ENCODE measurements at regions not wholly inside any gene's neighbourhood (a gene's known extent, or its start where the extent isn't known, plus 50 kb on each side); places are given as distances from the start of the nearest gene placed in this dataset.

DNA sequence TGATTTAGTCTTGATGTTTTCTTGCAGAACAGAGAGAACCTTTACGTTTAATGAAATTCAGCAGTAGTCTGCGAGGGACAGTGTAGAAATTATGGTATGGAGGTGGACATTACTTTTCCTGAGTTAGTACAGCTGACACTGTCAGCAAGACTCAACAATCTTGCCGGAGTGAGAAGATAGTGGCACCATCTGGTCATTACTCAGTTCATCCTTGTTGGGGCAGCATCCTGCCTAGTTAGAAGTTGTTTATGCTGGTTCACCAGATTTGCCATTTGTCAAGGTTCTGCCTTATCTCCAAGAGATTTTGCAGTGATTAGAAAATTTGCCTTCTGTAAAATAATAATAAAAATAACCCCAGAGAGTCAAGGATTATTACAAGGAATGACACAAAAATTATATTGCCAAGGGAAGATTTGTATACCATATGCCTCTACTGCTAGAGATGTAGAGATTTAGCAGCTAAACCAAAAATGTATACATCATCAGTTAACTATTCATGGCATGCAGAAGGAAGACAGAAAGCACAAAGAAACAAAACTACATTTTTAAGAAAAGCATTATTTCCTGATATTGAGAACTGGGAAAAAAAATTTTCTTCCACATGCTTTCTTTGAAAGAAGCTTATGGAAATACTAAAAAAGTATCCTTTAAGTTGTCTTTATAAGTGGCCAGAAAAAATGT is 1967.4 kb downstream of the NCAM2 start:
- Histone ChIP-seq H3K14ac (ENCODE audit: insufficient read length) (no peak overlapping the region), H3K56ac (replicated peaks; ENCODE audit: insufficient read length, low read depth, low read length) (no peak overlapping the region), H3K4me2 (ENCODE audit: insufficient read depth in 1 of 2, low read depth in 2 of 2, low read length in 2 of 2) (no peak overlapping the region), H3K4ac (replicated peaks; ENCODE audit: insufficient read length, low read depth, low read length) (no peak overlapping the region), H3K18ac (ENCODE audit: extremely low read depth, low read length) (no peak overlapping the region), H2AK5ac (ENCODE audit: low read depth, low read length) (no peak overlapping the region), H2BK5ac (ENCODE audit: low read depth, low read length) (no peak overlapping the region), H2BK12ac (ENCODE audit: low read depth, low read length) (no peak overlapping the region), H2AFZ (ENCODE audit: low read length) (no peak overlapping the region), H3K79me1 (ENCODE audit: low read depth, low read length) (no peaks in the 10 kb centered on the region), H3K4me1 (replicated peaks in 1 of 4; ENCODE audit: control insufficient read depth in 3 of 4, insufficient read depth in 4 of 4, low read length in 3 of 4) (no peaks in the 10 kb centered on the region), H3K4me3 (ENCODE audit: extremely low read depth in 1 of 4, insufficient read depth in 2 of 4, low read depth in 3 of 4, low read length in 4 of 4) (no peak overlapping the region), H4K8ac (ENCODE audit: extremely low read depth, insufficient read depth, low read length) (no peak overlapping the region), H2BK20ac (ENCODE audit: low read length) (no peak overlapping the region), H3K23ac (ENCODE audit: insufficient read length) (no peak overlapping the region), H2BK120ac (replicated peaks; ENCODE audit: low read depth, low read length) (no peak overlapping the region), H4K91ac (replicated peaks; ENCODE audit: insufficient read length, low read length) (no peak overlapping the region), H3K27me3 (replicated peaks in 1 of 4; ENCODE audit: control insufficient read depth in 3 of 4, extremely low read depth in 1 of 4, insufficient read depth in 3 of 4, low read length in 3 of 4) (no peaks in the 10 kb centered on the region), H4K20me1 (replicated peaks in 1 of 2; ENCODE audit: control insufficient read depth in 1 of 2, insufficient read depth in 2 of 2, low read length in 2 of 2) (no peaks in the 10 kb centered on the region), H3K79me2 (ENCODE audit: control insufficient read depth in 1 of 2, insufficient read depth in 2 of 2, low read length in 2 of 2) (no peaks in the 10 kb centered on the region), H4K5ac (ENCODE audit: insufficient read length, low read depth, low read length) (no peak overlapping the region), H3K36me3 (ENCODE audit: control insufficient read depth in 2 of 4, insufficient read depth in 4 of 4, low read length in 3 of 4) (no peaks in the 10 kb centered on the region), H3K9me3 (ENCODE audit: insufficient read depth in 2 of 2, low read depth in 1 of 2, low read length in 1 of 2) (no peaks in the 10 kb centered on the region), H3K23me2 (ENCODE audit: low read depth, low read length) (no peaks in the 10 kb centered on the region), H3K9ac (replicated peaks in 1 of 4; ENCODE audit: extremely low read depth in 1 of 4, low read depth in 3 of 4, low read length in 3 of 4) (no peak overlapping the region), H2BK15ac (ENCODE audit: low read length) (no peak overlapping the region), H3K27ac (ENCODE audit: low read depth, low read length) (no peak overlapping the region)
- DNase-seq (ENCODE audit: low read depth in 1 of 2, low spot score in 2 of 2) = no peak
- 81% methylated on average over 3 of the region's 3 CpGs; no CpG with 5 or more reads in 1 of the 2 experiments for WGBS, 2 experiments (ENCODE audit: extremely low coverage in 1 of 2, insufficient coverage in 1 of 2, insufficient read length in 1 of 2, insufficient replicate concordance in 2 of 2, low coverage in 1 of 2, low lambda C conversion rate in 2 of 2, missing lambda C conversion rate in 1 of 2)
- POLR2A ChIA-PET (ENCODE audit: partially characterized antibody) = no interaction called here
- CTCF ChIA-PET (ENCODE audit: partially characterized antibody) = interaction anchor here (2.1 kb wide), 1 partner anchor 16 kb away, joined by 6 read pairs; no protein-coding TSS in a partner anchor
- peak in 1 of 3 experiments; percentile 14; a peak in 1 of 4 replicates for TF ChIP-seq CTCF (IDR thresholded peaks at IDR 0.05; ENCODE audit: control extremely low read depth in 1 of 3, insufficient read depth in 1 of 3, low read depth in 1 of 3, low read length in 3 of 3)
- no peak for TF ChIP-seq CHD2 (IDR thresholded peaks at IDR 0.05; ENCODE audit: low read length)
- TF ChIP-seq KDM4A (IDR thresholded peaks at IDR 0.05; ENCODE audit: low read depth, low read length, severe bottlenecking) = no peak
- TF ChIP-seq RAD21 (IDR thresholded peaks at IDR 0.05 in 1 of 2, conservative IDR thresholded peaks at IDR 0.05 in 1 of 2; ENCODE audit: low read depth in 2 of 2, low read length in 2 of 2) = peak in 1 of 2 experiments; percentile 47; a peak in 3 of 4 replicates
- TF ChIP-seq, protein P1, sequence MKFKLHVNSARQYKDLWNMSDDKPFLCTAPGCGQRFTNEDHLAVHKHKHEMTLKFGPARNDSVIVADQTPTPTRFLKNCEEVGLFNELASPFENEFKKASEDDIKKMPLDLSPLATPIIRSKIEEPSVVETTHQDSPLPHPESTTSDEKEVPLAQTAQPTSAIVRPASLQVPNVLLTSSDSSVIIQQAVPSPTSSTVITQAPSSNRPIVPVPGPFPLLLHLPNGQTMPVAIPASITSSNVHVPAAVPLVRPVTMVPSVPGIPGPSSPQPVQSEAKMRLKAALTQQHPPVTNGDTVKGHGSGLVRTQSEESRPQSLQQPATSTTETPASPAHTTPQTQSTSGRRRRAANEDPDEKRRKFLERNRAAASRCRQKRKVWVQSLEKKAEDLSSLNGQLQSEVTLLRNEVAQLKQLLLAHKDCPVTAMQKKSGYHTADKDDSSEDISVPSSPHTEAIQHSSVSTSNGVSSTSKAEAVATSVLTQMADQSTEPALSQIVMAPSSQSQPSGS (IDR thresholded peaks at IDR 0.05; ENCODE audit: low read length) = no peak
- TF ChIP-seq TBP (IDR thresholded peaks at IDR 0.05; ENCODE audit: low read depth, low read length) = no peak
- no peak for FAIRE-seq

Measured in H1 (cell line).